Dermis blood vessel endothelial cell (primary cell): ENCODE measurements at regions not wholly inside any gene's neighbourhood (a gene's known extent, or its start where the extent isn't known, plus 50 kb on each side); places are given as distances from the start of the nearest gene placed in this dataset.

Experiments used
- DNase-seq: peaks from one replicate; pipeline ENCODE4 v3.0.0; 2010

DNA sequence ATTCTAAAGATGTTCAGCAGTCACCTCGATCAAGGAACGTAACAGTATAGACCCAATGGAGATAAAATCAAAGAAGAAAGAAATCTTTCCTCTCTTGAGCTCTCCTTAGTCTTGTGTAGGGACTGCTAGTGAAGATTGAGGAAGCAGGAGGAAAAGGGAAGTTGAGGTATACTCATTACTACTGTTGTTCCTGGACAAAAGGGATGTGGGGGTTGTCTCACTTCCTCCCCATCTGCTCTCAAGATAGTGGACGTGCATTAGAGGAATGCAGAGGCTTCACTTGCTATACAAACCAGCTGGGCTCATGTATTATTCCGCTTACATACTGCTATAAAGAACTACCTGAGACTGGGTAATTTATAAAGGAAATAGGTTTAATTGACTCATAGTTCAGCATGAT lies 208.9 kb upstream of the ARHGEF9 start:
- DNase-seq = no peak

DNA sequence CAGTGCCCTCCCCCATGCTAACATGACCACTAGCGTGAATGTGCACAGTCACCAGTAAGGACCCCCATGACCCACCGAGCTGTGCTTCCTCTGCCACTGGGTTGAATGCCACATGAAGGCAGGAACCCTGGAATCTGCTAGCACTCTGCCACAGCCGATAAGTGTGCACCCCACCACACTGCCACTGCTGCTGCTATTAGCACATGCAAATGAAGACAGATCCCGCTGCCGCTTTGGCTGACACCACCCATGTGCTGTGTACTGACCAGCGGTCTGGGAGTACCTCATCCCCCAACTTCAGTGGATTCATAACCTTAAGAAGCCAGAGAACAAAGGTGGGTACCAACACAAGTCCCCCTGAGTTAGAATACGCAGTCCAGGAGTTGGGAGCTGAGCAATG lies 200.9 kb upstream of the ARHGEF9 start:
- no peak for DNase-seq

DNA sequence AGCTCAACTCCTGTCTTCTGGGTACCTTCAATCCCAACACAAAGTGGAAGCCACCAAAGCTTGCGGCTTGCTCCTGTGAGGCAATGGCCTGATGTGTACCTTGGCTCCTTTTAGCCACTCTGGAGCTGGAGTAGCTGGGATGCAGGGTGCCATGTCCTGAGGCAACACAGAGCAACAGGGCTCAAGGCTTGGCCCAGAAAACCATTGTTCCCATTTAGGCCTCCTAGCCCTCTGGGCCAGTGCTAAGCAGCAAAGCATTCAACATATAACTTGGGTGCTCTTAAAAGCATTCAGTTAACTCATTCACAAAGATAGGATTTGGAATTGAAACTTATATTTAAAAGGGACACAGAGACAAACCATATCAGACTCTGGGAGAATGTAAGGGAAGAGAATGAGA lies 194.5 kb upstream of the ARHGEF9 start:
- no peak for DNase-seq

DNA sequence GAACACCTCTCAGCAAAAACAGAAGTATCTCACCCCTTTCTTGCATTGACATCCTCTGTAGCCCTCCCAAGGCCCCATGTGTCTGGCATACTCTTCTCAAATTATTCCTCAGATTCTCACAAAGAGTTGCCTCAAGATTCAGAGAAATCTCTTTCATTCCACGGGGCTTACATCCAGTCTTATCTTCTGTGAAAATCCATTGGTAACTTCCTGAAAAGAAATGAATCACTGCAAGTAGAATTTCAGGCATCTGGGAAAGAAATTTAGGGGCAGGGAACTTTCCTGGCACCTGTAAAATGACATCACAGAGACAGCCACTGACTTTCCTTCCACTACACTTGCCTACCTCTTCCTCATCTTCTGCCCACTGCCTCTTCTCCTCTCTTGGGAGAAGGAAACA lies 182.5 kb upstream of the ARHGEF9 start:
- DNase-seq = peak; percentile 0

DNA sequence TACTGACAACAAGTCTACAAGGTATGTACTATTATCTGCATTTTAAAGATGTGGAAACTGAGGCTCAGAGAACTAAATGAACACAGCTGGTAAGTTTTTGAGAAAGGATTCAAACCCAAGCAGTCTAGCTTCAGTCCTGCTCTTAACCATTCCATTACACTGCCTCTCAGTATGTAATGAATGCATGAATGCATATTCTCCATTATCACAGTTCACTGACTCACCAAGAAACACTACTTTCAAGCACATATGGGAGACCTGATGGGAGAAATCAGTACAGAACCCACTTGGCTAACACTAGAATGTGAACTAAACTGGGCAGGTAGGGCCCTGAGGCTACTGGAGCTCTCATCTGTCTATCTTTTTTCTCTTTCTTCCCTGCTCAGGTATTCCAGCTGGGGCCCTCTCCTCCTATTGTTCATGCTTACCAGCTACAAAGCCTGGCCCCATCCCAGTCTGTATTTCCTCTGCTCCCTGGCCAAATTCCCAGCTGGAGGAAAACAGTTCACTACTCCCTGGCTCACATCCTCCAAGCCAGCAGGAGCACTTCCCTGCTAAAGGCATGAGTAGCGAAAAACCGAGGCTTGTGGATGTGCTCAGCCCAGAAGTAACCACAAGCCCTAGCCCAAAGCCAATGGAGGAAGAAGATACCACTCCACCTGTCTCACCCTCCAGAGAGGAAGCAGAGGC lies 178.2 kb upstream of the ARHGEF9 start:
- DNase-seq = no peak

DNA sequence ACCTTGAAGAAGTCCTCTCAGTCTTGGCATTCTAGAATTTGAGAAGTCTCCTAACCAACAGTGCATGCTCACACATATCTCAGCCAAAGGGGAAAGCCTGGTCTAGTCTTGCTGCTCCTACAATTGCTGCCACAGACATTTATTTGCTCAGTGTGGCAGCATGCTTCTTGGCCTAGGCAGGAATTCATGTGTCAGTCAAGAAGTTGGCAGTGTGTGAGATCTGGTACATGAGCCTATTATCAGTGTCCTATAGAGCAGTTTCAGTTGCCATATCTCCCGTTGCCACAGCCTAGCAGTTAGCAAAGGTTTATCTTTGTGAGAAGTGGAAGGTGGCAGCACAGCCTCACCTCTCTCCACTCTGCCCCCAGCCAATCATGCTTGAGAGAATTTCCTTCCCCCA lies 176.9 kb upstream of the ARHGEF9 start:
- no peak for DNase-seq

DNA sequence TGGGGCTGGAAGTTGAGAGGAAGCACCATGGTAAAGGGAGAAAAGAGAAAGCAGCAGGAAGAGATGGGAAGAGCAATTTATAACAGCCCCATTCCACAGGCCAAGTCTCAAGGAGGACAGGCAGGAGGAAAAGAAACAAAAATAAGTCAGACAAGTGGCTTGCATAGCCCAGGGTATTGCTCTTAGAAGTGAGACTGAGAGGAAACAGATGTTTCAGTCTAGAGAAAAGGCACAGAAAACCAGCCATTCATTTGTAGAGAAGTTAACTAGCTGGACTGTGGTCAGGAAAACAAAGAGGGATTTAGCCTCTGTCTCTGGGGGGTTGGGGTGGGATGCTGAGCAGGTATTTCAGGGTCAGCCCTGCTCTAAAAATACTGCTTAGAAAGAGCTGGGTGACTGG lies 175.0 kb upstream of the ARHGEF9 start:
- DNase-seq = no peak

DNA sequence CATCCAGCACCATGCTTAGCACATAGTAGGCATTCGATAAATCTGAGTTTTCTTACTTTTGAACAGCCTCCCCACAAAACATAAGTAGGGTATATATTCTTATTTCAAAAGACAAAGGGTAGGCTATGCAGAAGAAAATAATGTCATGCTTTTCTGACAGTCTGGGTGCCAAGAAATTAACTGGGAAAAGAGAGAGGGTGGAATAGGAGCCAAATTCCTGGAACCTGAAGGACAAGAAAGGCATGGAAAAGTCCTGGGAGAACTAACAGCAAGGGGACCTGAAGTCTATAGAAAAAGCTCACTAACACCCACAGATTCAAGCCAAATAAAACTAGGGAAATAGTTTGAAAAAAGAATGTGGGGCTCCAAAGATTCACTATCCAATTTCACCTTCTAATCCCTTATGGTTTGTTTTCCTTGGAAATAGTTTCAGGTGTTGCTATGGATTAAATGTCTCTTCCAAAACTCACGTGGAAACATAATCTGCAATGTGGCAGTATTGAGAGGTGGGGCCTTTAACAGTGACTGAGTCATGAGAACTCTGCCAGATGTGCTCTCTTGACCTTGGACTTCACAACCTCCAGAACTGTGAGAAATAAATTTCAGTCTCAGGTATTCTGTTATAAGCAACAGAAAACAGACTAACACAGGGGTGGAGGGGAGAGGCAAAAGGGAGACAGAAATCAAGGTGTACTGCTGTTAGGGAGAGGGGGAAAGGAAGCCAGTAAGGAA lies 173.3 kb upstream of the ARHGEF9 start:
- no peak for DNase-seq

DNA sequence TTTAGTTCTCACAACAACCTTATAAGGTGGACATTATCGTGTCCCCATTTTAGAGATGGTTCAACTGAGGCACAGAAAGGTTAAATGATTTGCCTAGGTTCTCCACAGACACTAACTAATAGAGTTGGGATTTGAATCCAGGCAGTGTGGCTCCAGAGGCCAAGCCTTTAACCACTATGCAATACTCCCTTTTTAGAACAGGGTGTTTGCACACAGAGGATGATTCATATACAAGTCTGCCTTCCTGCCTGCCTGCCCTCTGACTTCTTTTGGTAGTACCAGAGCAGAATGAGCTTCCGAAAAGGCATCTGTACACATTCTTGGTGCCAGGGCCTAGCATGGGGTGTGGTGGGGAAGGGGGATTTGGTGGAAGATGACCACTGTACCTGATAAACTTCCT lies 150.8 kb upstream of the ARHGEF9 start:
- no peak for DNase-seq

DNA sequence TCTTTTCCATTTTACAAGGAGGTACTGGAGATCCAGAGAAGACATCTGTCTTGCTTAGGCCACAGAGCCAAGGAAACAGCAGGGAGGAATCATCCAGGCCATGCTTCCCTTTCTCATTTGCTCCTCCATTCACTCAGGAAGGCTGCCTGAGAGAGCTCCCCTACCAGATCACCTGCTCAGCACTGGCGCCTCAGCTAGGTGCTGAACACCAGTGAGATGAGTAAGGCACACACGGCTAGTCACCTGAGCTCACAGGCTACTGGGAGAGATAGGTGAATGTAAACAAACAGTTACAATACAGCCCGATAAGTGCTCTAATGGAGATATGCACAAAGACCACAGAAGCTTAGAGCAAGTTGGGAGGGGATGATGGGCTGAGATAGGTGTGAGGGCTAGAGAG lies 149.8 kb upstream of the ARHGEF9 start:
- no peak for DNase-seq

DNA sequence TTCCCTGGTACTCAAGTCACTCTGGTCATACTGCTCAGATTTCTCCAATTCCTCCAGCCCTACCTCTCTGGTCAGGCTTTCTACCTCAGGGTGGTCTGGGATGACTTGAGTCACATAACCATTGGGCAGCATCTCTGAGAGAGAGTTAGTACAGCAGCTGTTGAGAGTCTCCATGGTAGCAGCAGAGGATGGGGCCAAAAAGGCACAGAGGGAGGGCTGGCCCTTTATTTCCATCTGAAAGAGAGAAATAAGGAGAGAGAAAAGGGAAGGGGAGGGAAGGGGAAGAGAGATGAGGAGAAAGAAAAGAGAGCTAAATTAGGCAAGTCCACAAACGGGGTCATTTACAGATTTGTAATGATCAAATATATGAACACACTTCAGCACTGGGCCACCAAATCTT lies 149.1 kb upstream of the ARHGEF9 start:
- no peak for DNase-seq

DNA sequence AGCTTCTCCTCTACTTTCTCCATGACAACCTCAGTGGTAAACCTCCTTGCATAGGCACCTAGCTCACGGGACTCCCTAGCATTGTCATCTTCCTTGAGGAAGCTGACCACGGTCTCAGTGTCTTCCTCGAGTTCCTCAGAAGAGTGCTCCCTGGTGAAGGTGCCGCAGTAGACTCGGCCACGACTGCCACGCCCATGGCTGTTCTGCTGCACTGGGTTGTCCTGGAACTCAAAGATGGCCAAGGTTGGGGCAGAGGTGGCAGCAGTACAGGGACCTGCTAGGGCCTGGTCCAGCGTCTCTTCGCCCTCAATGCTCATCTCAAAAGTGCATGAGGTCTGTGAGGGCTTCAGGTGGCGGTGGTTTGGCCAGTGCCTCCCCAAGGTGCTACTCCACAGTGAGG lies 147.9 kb upstream of the ARHGEF9 start:
- DNase-seq = no peak

DNA sequence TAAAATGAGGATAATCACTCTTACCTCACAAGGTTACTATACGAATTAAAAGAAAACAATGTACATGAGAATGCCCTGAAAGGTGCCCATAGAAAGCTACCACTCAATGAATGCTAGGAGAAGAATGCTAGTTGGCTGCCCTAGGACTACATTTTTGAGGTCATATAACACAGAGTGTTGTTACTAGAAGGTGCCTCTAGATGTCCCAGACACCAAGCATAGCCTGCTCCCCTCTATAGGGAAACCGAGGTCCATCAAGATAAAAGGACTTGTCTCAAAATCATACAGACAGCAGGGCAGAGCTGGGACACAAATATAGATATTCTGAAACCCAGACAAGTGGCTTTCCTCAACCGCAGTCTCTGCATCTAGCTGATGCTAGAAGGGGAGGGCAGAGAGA lies 147.0 kb upstream of the ARHGEF9 start:
- no peak for DNase-seq

DNA sequence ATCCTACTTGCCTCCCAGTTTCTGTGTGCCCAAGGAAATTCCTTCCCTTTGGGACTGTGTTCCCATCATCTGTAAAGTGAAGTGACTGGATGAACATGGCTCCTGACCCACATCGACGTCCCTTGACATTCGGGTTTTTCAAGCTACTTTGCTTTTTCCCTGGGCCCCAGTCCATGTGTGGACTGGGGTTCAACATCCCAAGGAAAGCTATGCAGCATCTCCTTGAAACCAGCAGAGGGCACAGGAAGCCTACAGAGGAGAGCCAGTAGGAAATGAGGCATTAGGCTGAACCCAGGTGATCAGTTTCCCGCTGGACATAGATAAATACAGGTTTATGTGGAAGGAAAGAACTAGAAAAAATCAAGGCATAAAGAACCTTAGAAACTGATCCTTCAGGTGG lies 145.1 kb upstream of the ARHGEF9 start:
- no peak for DNase-seq

DNA sequence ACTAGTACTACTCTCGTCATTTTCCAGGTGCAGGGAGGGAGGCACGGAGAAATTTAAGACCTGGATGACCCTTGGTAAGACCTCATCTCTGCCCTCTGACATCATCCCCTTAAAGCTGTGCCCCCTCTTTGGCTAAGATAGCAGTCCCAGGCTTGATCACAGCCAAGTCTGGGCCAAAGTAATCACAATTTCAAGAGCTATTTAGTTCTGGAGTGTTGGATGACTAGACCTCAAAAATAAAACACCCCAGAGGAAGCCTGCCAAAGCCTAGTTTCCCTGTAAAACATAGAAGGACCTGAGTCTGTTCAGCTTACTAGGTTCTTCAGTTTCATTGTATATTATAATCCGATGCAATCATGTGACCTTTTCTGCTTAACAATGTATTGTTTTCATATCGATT lies 144.6 kb upstream of the ARHGEF9 start:
- DNase-seq = no peak

DNA sequence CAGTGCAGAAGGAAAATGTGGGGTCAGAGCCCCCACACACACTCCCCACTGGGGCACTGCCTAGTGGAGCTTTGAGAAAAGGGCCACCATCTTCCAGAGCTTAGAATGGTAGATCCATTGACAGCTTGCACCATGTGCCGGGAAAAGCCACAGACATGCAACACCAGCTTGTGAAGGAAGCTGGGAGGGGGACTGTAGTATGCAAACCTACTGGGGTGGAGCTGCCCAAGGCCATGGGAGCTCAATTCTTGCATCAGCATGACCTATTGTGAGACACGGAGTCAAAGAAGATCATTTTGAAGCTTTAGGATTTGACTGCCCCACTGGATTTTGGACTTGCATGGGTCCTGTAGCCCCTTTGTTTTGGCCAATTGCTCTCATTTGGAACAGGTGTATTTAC lies 142.8 kb upstream of the ARHGEF9 start:
- no peak for DNase-seq

DNA sequence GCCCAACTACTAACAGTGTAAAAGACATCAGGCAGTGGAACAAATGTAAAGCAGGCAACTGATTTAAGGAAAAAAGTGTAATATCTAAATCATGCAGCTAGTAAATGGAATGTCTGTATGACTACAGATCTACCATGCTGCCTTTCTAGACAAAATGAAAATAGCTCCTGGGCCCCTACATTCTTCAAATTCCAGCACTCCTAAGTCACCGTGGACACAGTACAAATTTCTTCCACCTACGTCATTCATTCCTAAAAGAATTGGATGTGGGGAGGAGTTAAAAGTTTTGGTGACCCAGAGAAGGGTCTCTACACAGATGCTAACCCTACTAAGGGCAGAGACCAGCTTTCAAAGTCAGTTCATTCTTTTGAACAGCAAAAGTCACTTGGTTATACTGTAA lies 137.2 kb upstream of the ARHGEF9 start:
- no peak for DNase-seq

DNA sequence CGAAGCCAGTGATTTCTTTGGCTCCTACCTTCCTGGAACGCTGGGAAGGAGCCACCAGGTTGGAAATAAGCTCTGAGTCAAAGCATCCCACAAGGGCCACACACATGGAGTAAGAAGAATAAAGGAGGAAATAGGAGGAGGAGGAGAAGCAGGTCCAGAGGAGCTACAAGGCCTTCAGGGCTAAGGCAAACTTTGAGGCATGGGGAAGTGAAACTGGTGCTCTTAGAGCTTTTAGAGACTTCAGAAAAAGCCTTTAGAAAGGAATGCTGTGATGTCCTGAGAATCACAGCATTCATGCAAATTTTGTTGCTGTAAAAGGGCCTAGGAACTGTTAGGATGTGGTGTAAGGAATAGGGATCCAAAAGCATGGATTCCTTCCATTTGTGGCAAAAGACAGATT lies 135.9 kb upstream of the ARHGEF9 start:
- no peak for DNase-seq

DNA sequence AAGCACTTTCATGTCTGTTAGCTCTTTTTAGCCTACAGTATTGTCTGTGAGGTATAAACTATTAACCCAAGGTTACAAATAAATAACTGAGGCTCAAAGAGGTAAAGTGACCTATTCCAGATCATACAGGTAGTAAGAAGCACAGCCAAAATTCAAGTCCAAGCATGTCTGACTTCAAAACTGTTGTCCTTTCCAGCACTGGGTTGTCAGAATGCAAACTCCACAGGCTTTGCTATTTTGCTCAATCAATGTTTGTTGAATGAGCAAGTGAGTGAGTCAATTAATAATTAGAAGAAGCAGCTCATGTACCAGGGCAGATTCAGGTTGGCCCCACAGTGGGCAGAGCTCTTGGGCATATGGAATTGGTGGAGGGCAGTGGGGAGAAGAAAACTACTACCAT lies 134.1 kb upstream of the ARHGEF9 start:
- no peak for DNase-seq

DNA sequence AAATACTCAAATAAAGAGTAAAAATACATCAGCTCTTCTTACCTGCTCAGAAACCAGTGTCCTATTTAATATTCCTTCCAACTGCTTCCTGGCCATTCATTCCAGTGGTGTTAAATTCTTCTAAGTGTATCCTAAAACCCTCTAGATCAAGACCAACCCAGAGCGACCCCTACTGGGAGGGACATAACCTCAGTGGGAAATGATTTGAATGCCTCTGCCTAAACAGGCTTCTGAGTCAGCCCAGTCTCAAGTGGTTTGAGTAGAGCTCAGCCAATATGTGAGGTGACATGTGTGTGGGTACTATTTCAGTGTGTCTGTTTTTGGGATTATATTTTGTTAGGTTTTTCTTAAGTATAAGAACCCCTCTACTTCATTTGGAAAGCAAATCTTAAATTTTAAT lies 133.6 kb upstream of the ARHGEF9 start:
- DNase-seq = no peak

DNA sequence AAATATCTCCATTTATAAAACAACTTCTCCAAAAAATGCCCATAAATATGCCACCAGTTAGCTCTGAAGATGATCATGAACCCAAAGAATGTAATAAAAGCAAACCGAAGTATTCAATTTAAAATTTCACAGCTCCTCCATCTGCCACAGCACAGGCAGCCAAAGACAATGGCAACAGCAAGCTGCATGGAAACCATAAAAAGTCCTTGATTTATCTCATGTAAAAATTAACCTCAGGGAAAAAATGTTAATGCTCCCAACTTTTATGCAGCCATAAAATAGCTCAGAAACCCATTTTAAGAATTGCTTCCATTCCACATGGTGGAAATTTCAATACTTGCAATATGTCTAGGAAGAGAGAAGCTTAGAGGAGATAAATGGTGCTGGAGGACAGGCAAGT lies 132.3 kb upstream of the ARHGEF9 start:
- no peak for DNase-seq

DNA sequence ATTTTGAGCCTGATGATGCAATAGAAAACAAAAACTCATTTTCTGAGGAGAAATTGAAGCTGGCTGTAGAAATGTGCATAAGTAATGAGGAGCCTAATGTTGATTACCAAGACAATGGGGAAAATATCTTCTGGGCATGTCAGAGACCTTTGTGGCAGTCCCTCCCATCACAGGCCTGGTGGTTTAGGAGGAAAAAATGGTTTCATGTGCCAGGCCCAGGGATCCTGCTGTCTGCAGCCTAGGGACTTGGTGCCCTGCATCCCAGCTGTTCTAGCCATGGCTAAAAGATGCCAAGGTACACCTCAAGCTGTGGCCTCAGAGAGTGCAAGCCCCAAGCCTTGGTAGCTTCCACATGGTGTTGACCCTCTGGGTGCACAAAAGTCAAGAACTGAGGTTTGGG lies 128.7 kb upstream of the ARHGEF9 start:
- no peak for DNase-seq

DNA sequence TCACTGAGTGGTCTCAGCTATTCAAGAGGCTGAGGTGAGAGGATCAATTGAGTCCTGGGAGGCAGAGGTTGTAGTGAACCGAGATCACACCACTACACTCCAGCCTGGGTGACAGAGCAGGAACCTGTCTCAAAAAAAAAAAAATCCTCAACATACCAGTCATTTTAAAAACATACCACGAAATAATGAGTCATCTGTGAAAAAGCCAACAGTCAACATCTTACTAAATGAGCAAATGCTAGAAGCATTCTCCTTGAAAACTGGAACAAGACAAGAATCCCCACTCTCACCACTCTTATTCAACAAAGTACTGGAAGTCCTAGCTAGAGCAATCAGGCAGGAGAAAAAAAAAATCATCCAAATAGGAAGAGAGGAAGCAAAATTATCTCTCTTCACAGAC lies 104.0 kb upstream of the ARHGEF9 start:
- DNase-seq = no peak

DNA sequence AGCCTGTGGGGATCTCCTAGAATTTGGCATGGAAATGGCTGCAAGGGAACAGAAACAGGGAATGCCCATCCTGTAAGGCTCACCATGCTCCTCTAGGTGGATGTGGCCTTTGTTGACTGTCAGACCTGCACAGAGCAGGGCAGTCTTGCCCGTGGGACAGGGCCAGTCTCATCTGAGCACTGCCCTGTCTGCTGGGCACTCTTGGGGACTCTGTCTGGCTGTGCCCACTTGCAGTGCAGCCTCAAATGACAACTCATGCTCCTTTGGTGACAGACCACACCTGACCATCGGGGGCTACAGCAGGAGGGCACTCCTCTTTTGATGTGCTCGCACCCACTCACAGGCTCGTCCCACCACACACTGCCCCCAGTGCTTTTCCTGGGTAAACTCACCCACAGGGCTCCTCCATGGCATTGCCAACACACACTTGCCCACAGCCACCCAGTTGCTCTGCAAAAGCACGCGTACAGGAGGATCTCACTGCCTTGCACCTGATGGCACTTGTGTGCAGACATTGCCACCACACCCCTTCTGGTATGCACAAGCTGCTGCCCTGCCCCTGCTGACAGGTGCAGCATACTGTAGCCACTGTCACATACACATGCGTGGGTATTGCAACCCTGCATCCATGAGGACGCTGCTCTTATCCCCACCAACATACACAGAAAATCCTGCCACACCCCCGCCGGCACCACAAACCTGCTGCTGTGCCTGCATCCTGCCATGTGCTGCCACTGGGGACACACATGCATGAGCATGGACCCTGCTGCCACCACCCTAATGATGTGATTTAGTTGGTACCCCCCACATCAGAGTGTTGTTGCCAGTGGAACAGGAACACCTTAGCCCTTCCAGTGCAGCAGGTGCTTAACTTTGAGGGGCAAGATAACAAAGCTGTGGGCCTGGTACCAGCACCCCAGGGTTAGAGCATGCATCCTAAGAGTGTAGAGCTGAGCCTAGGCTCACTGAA lies 100.1 kb upstream of the ARHGEF9 start:
- no peak for DNase-seq
